Neural crest cell (in vitro differentiated cells): ENCODE measurements at regions not wholly inside any gene's neighbourhood (a gene's known extent, or its start where the extent isn't known, plus 50 kb on each side); places are given as distances from the start of the nearest gene placed in this dataset.
A peak's percentile ranks its signal among the peaks of the same experiment; 100 is the strongest.

Source experiments
- DNase-seq: peaks from one replicate; pipeline ENCODE4 v3.0.0; 2021; ENCODE audit warnings: low read depth, mixed read lengths, low spot score
- H3K27ac Mint-ChIP-seq: one replicate; pipeline ENCODE4 v1.8.0; 2021; ENCODE audit warnings: mild to moderate bottlenecking, mixed read lengths; ENCODE audit not compliant: unreplicated experiment
- H3K27me3 Mint-ChIP-seq: 2 replicates; pipeline ENCODE4 v1.8.0; 2021; ENCODE audit warnings: low read depth, mild to moderate bottlenecking, mixed read lengths
- H3K36me3 Mint-ChIP-seq: 2 replicates; pipeline ENCODE4 v1.8.0; 2021; ENCODE audit warnings: low read depth, mild to moderate bottlenecking, mixed read lengths
- H3K4me1 Mint-ChIP-seq: 2 replicates; pipeline ENCODE4 v1.8.0; 2021; ENCODE audit warnings: mixed read lengths
- H3K4me3 Mint-ChIP-seq: one replicate; pipeline ENCODE4 v1.8.0; 2021; ENCODE audit warnings: mild to moderate bottlenecking, mixed read lengths
- H3K9me3 Mint-ChIP-seq: 2 replicates; pipeline ENCODE4 v1.8.0; 2021; ENCODE audit warnings: mixed read lengths
- CTCF ChIP-seq: fragments of 200-600 bp; sonication (generic); conservative IDR thresholded peaks from 2 replicates; pipeline ENCODE4 v1.5.0; 2021; ENCODE audit warnings: antibody characterized with exemption, mild to moderate bottlenecking

- H3K36me3 Mint-ChIP-seq = no peaks in the 10 kb centered on the region
- H3K27ac Mint-ChIP-seq = no peak overlapping the region
- peaks cover 3% of the 10 kb centered on the region for H3K9me3 Mint-ChIP-seq
- no peak overlapping the region for H3K4me3 Mint-ChIP-seq
- H3K27me3 Mint-ChIP-seq = no peaks in the 10 kb centered on the region
- no peaks in the 10 kb centered on the region for H3K4me1 Mint-ChIP-seq
- no peak for TF ChIP-seq CTCF
- no peak for DNase-seq
Measured at GRCh38 chr2:8355102-8355859, 326.6 kb upstream of the ID2 start.

- TF ChIP-seq CTCF = no peak
- DNase-seq = no peak
- Mint-ChIP-seq H3K4me3 (no peak overlapping the region), H3K27ac (peak overlapping the region; percentile 14), H3K4me1 (no peaks in the 10 kb centered on the region), H3K36me3 (no peaks in the 10 kb centered on the region), H3K27me3 (no peaks in the 10 kb centered on the region), H3K9me3 (peaks cover 3% of the 10 kb centered on the region)
Measured at GRCh38 chr2:8357738-8358518, 323.9 kb upstream of the ID2 start.

GRCh38 chr2:8361930-8362329 is 319.9 kb upstream of the ID2 start:
- no peaks in the 10 kb centered on the region for H3K27me3 Mint-ChIP-seq
- no peak for DNase-seq
- no peak overlapping the region for H3K4me3 Mint-ChIP-seq
- TF ChIP-seq CTCF = no peak
- H3K27ac Mint-ChIP-seq = no peak overlapping the region
- H3K36me3 Mint-ChIP-seq = no peaks in the 10 kb centered on the region
- H3K4me1 Mint-ChIP-seq = no peaks in the 10 kb centered on the region
- H3K9me3 Mint-ChIP-seq = no peaks in the 10 kb centered on the region

GRCh38 chr2:8363161-8363560 is 318.7 kb upstream of the ID2 start:
- no peaks in the 10 kb centered on the region for H3K36me3 Mint-ChIP-seq
- no peak overlapping the region for H3K4me3 Mint-ChIP-seq
- no peaks in the 10 kb centered on the region for H3K4me1 Mint-ChIP-seq
- H3K27ac Mint-ChIP-seq = no peak overlapping the region
- no peaks in the 10 kb centered on the region for H3K27me3 Mint-ChIP-seq
- TF ChIP-seq CTCF = no peak
- DNase-seq = no peak
- no peaks in the 10 kb centered on the region for H3K9me3 Mint-ChIP-seq

- H3K9me3 Mint-ChIP-seq = no peaks in the 10 kb centered on the region
Measured at GRCh38 chr2:8364668-8365067, 317.2 kb upstream of the ID2 start.

More at GRCh38 chr2:8364668-8365067, 317.2 kb upstream of the ID2 start:
- no peaks in the 10 kb centered on the region for H3K36me3 Mint-ChIP-seq
- H3K27ac Mint-ChIP-seq = no peak overlapping the region
- H3K4me1 Mint-ChIP-seq = no peaks in the 10 kb centered on the region
- no peaks in the 10 kb centered on the region for H3K27me3 Mint-ChIP-seq
- H3K4me3 Mint-ChIP-seq = no peak overlapping the region
- no peak for DNase-seq
- TF ChIP-seq CTCF = no peak
